Caco-2 (cell line): ENCODE measurements at regions not wholly inside any gene's neighbourhood (a gene's known extent, or its start where the extent isn't known, plus 50 kb on each side); places are given as distances from the start of the nearest gene placed in this dataset.

Experiments
- BruUV-seq: library from RNA; stranded (reverse); fragments of 400-500 nt; replicated peaks from 2 replicates; lab custom pipeline; 2021; lab: Mats Ljungman, UMichigan
- CTCF ChIA-PET: fragments of 300-600 bp; sonication (Branson Sonifier 250); formaldehyde crosslinking; loops from one replicate; lab custom pipeline; 2022; ENCODE audit warnings: antibody characterized with exemption; lab: Charles Lee
- POLR2A ChIA-PET: fragments of 300-600 bp; sonication (Branson Sonifier 250); formaldehyde crosslinking; loops from one replicate; lab custom pipeline; 2022; ENCODE audit warnings: antibody characterized with exemption; lab: Charles Lee
- DNase-seq, 2 experiments: peaks; one replicate each; pipeline versions ENCODE4 v3.0.0 to v3.0.0-alpha.2; 2020 to 2022
- H3K27me3 ChIP-seq: replicated peaks from 2 replicates; pipeline ENCODE4 v1.6.0; 2011; ENCODE audit warnings: low read length; ENCODE audit not compliant: control insufficient read depth, insufficient read depth
- H3K36me3 ChIP-seq: 2 replicates; pipeline ENCODE4 v1.5.1; 2011; ENCODE audit warnings: low read length; ENCODE audit not compliant: control insufficient read depth, insufficient read depth
- H3K4me1 ChIP-seq: fragments of 250-450 bp; sonication (Bioruptor Pico); 2 replicates; pipeline ENCODE4 v1.5.1; 2020; ENCODE audit warnings: mild to moderate bottlenecking
- H3K4me3 ChIP-seq: 2 replicates; pipeline ENCODE4 v1.5.1; 2011; ENCODE audit warnings: low read depth, mild to moderate bottlenecking, control low read depth, low read length
- H3K9me3 ChIP-seq: fragments of 250-450 bp; sonication (Bioruptor Pico); 2 replicates; pipeline ENCODE4 v1.5.1; 2020; ENCODE audit warnings: mild to moderate bottlenecking, moderate library complexity
- H3K27ac Mint-ChIP-seq: one replicate; pipeline ENCODE4 v1.8.0; 2022; ENCODE audit warnings: mixed read lengths; ENCODE audit not compliant: unreplicated experiment
- H3K27me3 Mint-ChIP-seq: one replicate; pipeline ENCODE4 v1.8.0; 2022; ENCODE audit warnings: mixed read lengths; ENCODE audit not compliant: insufficient read depth, unreplicated experiment
- H3K36me3 Mint-ChIP-seq: one replicate; pipeline ENCODE4 v1.8.0; 2022; ENCODE audit warnings: mild to moderate bottlenecking, mixed read lengths; ENCODE audit not compliant: insufficient read depth, unreplicated experiment
- H3K4me1 Mint-ChIP-seq: one replicate; pipeline ENCODE4 v1.8.0; 2022; ENCODE audit warnings: low read depth, mixed read lengths; ENCODE audit not compliant: unreplicated experiment
- H3K4me3 Mint-ChIP-seq: one replicate; pipeline ENCODE4 v1.8.0; 2022; ENCODE audit warnings: mild to moderate bottlenecking, moderate library complexity, mixed read lengths; ENCODE audit not compliant: unreplicated experiment
- H3K9me3 Mint-ChIP-seq: one replicate; pipeline ENCODE4 v1.8.0; 2022; ENCODE audit warnings: mixed read lengths; ENCODE audit not compliant: unreplicated experiment
- CTCF ChIP-seq, 2 experiments: fragments of 200-600 bp in 1 of 2; IDR thresholded peaks; 1 replicate in 1 of 2; 2 replicates in 1 of 2; pipeline versions ENCODE4 v1.5.1 to v1.8.0; 2011 to 2022; ENCODE audit warnings: antibody characterized with exemption in 1 of 2, control low read depth in 1 of 2, inconsistent platforms in 1 of 2, low read depth in 1 of 2, low read length in 1 of 2, mild to moderate bottlenecking in 1 of 2, moderate library complexity in 1 of 2; ENCODE audit not compliant: insufficient read depth in 1 of 2, severe bottlenecking in 1 of 2, unreplicated experiment in 1 of 2
- intact Hi-C: fragments of 100-400 bp; cut with micrococcal nuclease; formaldehyde crosslinking; loops from one replicate; pipeline ENCODE4 v1.10.0; 2022; ENCODE audit not compliant: unreplicated experiment

- no TSS peak for BruUV-seq
- ChIA-PET CTCF (no interaction called here), POLR2A (no interaction called here)
- H3K36me3 ChIP-seq: no peaks in the 10 kb centered on the region
- Mint-ChIP-seq H3K9me3 (no peaks in the 10 kb centered on the region), H3K4me1 (no peaks in the 10 kb centered on the region), H3K27ac (no peak overlapping the region), H3K36me3 (no peaks in the 10 kb centered on the region), H3K4me3 (no peak overlapping the region), H3K27me3 (no peaks in the 10 kb centered on the region)
- no peak for TF ChIP-seq CTCF (IDR thresholded peaks at IDR 0.05; ENCODE audit: insufficient read depth in 1 of 2, low read depth in 1 of 2, low read length in 1 of 2, severe bottlenecking in 1 of 2, unreplicated experiment in 1 of 2)
- no peaks in the 10 kb centered on the region for H3K27me3 ChIP-seq
- intact Hi-C loops: no loop called here
- H3K4me3 ChIP-seq: no peak overlapping the region
- no peak for DNase-seq
- no peaks in the 10 kb centered on the region for H3K4me1 ChIP-seq
- H3K9me3 ChIP-seq: no peaks in the 10 kb centered on the region
These were observed 62.7 kb upstream of the DAPP1 start for GRCh38 chr4:99753931-99754330.

- no TSS peak for BruUV-seq
- TF ChIP-seq CTCF (IDR thresholded peaks at IDR 0.05; ENCODE audit: insufficient read depth in 1 of 2, low read depth in 1 of 2, low read length in 1 of 2, severe bottlenecking in 1 of 2, unreplicated experiment in 1 of 2): no peak
- Mint-ChIP-seq H3K27ac (no peak overlapping the region), H3K4me1 (no peaks in the 10 kb centered on the region), H3K27me3 (no peaks in the 10 kb centered on the region), H3K4me3 (no peak overlapping the region), H3K36me3 (no peaks in the 10 kb centered on the region), H3K9me3 (no peaks in the 10 kb centered on the region)
- Histone ChIP-seq H3K27me3 (no peaks in the 10 kb centered on the region), H3K36me3 (no peaks in the 10 kb centered on the region), H3K9me3 (no peaks in the 10 kb centered on the region), H3K4me1 (no peaks in the 10 kb centered on the region), H3K4me3 (no peak overlapping the region)
- POLR2A ChIA-PET: no interaction called here
- no peak for DNase-seq
- CTCF ChIA-PET: no interaction called here
- intact Hi-C loops: no loop called here
These were observed 66.9 kb upstream of the DAPP1 start for GRCh38 chr4:99749445-99750391.

GRCh38 chr4:99746443-99746842 is 70.2 kb upstream of the DAPP1 start:
- intact Hi-C loops: no loop called here
- H3K4me3 Mint-ChIP-seq: no peak overlapping the region

More at GRCh38 chr4:99746443-99746842, 70.2 kb upstream of the DAPP1 start:
- Histone ChIP-seq H3K4me3 (no peak overlapping the region), H3K27me3 (no peaks in the 10 kb centered on the region), H3K36me3 (no peaks in the 10 kb centered on the region), H3K4me1 (no peaks in the 10 kb centered on the region), H3K9me3 (no peaks in the 10 kb centered on the region)
- DNase-seq: no peak
- BruUV-seq: no TSS peak
- ChIA-PET CTCF (no interaction called here), POLR2A (no interaction called here)
- H3K27me3 Mint-ChIP-seq: no peaks in the 10 kb centered on the region
- H3K9me3 Mint-ChIP-seq: no peaks in the 10 kb centered on the region
- TF ChIP-seq CTCF (IDR thresholded peaks at IDR 0.05; ENCODE audit: insufficient read depth in 1 of 2, low read depth in 1 of 2, low read length in 1 of 2, severe bottlenecking in 1 of 2, unreplicated experiment in 1 of 2): no peak
- no peaks in the 10 kb centered on the region for H3K4me1 Mint-ChIP-seq
- no peak overlapping the region for H3K27ac Mint-ChIP-seq
- H3K36me3 Mint-ChIP-seq: no peaks in the 10 kb centered on the region
